ENCODE measurements at regions not wholly inside any gene's neighbourhood (a gene's known extent, or its start where the extent isn't known, plus 50 kb on each side); places are given as distances from the start of the nearest gene placed in this dataset.

DNA sequence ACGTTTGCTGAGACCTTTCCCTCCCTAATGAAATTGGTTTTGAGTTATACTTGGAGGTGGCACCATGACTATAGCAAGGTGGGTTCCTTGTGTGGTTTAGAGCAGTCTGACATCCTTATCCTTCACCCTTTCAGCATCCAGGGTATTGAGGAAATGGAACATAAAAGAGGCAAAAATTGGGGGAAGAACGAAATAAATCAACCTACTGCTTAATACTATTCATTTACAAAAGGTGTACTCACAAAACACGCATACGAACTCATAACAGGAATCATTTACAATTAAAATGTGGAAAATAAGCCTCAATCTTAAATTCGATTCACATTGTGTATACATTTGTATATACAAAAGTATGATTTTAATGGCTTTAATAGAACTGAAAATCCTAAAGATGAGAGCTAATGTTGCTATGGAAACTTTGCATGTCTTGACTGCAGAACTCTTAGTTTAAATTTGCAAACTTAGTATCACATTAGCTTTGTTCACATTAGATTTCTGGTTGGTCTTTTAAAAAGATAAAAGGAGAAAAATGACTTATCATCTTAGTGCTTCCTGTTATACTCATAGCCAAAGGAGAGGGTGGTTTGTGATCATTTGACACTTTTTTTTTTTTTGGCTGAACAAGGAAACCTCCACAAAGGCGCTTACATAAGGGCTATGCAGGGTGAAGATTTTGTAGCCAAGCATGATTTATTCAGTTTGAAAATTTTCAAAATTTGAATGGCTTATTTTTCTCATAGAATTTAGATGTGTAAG lies 76.1 kb upstream of the ATXN1 start (continued):
- TF ChIP-seq, protein P1, sequence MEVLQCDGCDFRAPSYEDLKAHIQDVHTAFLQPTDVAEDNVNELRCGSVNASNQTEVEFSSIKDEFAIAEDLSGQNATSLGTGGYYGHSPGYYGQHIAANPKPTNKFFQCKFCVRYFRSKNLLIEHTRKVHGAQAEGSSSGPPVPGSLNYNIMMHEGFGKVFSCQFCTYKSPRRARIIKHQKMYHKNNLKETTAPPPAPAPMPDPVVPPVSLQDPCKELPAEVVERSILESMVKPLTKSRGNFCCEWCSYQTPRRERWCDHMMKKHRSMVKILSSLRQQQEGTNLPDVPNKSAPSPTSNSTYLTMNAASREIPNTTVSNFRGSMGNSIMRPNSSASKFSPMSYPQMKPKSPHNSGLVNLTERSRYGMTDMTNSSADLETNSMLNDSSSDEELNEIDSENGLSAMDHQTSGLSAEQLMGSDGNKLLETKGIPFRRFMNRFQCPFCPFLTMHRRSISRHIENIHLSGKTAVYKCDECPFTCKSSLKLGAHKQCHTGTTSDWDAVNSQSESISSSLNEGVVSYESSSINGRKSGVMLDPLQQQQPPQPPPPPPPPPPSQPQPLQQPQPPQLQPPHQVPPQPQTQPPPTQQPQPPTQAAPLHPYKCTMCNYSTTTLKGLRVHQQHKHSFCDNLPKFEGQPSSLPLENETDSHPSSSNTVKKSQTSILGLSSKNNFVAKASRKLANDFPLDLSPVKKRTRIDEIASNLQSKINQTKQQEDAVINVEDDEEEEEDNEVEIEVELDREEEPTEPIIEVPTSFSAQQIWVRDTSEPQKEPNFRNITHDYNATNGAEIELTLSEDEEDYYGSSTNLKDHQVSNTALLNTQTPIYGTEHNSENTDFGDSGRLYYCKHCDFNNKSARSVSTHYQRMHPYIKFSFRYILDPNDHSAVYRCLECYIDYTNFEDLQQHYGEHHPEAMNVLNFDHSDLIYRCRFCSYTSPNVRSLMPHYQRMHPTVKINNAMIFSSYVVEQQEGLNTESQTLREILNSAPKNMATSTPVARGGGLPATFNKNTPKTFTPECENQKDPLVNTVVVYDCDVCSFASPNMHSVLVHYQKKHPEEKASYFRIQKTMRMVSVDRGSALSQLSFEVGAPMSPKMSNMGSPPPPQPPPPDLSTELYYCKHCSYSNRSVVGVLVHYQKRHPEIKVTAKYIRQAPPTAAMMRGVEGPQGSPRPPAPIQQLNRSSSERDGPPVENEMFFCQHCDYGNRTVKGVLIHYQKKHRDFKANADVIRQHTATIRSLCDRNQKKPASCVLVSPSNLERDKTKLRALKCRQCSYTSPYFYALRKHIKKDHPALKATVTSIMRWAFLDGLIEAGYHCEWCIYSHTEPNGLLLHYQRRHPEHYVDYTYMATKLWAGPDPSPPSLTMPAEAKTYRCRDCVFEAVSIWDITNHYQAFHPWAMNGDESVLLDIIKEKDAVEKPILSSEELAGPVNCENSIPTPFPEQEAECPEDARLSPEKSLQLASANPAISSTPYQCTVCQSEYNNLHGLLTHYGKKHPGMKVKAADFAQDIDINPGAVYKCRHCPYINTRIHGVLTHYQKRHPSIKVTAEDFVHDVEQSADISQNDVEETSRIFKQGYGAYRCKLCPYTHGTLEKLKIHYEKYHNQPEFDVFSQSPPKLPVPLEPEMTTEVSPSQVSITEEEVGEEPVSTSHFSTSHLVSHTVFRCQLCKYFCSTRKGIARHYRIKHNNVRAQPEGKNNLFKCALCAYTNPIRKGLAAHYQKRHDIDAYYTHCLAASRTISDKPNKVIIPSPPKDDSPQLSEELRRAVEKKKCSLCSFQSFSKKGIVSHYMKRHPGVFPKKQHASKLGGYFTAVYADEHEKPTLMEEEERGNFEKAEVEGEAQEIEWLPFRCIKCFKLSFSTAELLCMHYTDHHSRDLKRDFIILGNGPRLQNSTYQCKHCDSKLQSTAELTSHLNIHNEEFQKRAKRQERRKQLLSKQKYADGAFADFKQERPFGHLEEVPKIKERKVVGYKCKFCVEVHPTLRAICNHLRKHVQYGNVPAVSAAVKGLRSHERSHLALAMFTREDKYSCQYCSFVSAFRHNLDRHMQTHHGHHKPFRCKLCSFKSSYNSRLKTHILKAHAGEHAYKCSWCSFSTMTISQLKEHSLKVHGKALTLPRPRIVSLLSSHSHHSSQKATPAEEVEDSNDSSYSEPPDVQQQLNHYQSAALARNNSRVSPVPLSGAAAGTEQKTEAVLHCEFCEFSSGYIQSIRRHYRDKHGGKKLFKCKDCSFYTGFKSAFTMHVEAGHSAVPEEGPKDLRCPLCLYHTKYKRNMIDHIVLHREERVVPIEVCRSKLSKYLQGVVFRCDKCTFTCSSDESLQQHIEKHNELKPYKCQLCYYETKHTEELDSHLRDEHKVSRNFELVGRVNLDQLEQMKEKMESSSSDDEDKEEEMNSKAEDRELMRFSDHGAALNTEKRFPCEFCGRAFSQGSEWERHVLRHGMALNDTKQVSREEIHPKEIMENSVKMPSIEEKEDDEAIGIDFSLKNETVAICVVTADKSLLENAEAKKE (CRISPR knock-in tag; IDR thresholded peaks at IDR 0.05): no peak
- no peak for TF ChIP-seq POLR2AphosphoS5 (IDR thresholded peaks at IDR 0.05; ENCODE audit: low read depth)
- TF ChIP-seq EZH2phosphoT487 (IDR thresholded peaks at IDR 0.05; ENCODE audit: unreplicated experiment): no peak
- no peak for TF ChIP-seq REST (IDR thresholded peaks at IDR 0.05; ENCODE audit: unreplicated experiment)

All from GM23338 (cell line).